ENCODE measurements at regions not wholly inside any gene's neighbourhood (a gene's known extent, or its start where the extent isn't known, plus 50 kb on each side); places are given as distances from the start of the nearest gene placed in this dataset.

DNA sequence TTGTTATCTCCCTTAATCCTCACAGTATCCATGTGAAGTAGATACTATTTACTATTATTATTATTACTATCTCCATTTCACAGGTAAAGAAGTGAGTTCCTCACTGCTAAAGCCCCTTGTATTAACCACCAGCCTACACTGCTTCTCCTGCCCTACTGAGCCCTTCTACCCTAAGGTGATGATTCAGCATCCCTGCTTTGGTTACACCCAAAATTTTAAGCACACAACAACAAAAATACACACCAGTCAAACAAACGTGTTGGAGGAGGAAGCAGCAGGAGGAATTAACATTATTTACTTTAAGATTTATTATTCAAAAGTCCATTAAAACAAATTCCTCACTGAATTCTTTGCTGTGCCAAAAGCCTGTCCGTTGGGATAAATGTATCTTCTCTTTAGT lies 370.2 kb upstream of the BRINP1 start:
- TF ChIP-seq, protein P1, sequence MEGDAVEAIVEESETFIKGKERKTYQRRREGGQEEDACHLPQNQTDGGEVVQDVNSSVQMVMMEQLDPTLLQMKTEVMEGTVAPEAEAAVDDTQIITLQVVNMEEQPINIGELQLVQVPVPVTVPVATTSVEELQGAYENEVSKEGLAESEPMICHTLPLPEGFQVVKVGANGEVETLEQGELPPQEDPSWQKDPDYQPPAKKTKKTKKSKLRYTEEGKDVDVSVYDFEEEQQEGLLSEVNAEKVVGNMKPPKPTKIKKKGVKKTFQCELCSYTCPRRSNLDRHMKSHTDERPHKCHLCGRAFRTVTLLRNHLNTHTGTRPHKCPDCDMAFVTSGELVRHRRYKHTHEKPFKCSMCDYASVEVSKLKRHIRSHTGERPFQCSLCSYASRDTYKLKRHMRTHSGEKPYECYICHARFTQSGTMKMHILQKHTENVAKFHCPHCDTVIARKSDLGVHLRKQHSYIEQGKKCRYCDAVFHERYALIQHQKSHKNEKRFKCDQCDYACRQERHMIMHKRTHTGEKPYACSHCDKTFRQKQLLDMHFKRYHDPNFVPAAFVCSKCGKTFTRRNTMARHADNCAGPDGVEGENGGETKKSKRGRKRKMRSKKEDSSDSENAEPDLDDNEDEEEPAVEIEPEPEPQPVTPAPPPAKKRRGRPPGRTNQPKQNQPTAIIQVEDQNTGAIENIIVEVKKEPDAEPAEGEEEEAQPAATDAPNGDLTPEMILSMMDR (IDR thresholded peaks at IDR 0.05): no peak
- Histone ChIP-seq H3K4me2 (replicated peaks; ENCODE audit: extremely low read depth, low read length, poor library complexity, severe bottlenecking) (no peak overlapping the region), H3K27ac (ENCODE audit: low read depth in 1 of 2, low read length in 2 of 2) (no peak overlapping the region), H3K27me3 (ENCODE audit: control insufficient read depth in 2 of 2, insufficient read depth in 2 of 2, low read length in 2 of 2) (no peaks in the 10 kb centered on the region), H3K4me1 (ENCODE audit: control insufficient read depth in 1 of 2, insufficient read depth in 2 of 2, low read length in 2 of 2) (no peaks in the 10 kb centered on the region), H2AFZ (ENCODE audit: insufficient read depth, low read depth, low read length, poor library complexity, severe bottlenecking) (no peak overlapping the region), H3K79me2 (ENCODE audit: insufficient read depth, low read length) (no peaks in the 10 kb centered on the region), H3K9ac (ENCODE audit: insufficient read depth, low read length, poor library complexity, severe bottlenecking) (no peak overlapping the region), H4K20me1 (ENCODE audit: insufficient read depth, low read length) (no peaks in the 10 kb centered on the region), H3K36me3 (replicated peaks in 1 of 2; ENCODE audit: control insufficient read depth in 1 of 2, insufficient read depth in 2 of 2, low read length in 2 of 2) (no peaks in the 10 kb centered on the region), H3K9me3 (replicated peaks in 1 of 2; ENCODE audit: control insufficient read depth in 1 of 2, insufficient read depth in 1 of 2, low read length in 2 of 2) (peaks cover 0 to 4% of the 10 kb centered on the region in 2 donors), H3K4me3 (replicated peaks in 1 of 3; ENCODE audit: low read depth in 2 of 3, low read length in 3 of 3) (no peak overlapping the region)
- Mint-ChIP-seq H3K27ac (no peak overlapping the region), H3K4me3 (no peak overlapping the region), H3K4me1 (no peaks in the 10 kb centered on the region), H3K27me3 (ENCODE audit: low read depth in 3 of 3) (peaks cover 0 to 4% (median 3%) of the 10 kb centered on the region in 3 donors), H3K36me3 (no peaks in the 10 kb centered on the region), H3K9me3 (peaks cover 2 to 15% (median 8%) of the 10 kb centered on the region in 7 donors)
- WGBS (ENCODE audit: insufficient coverage): no CpG with 5 or more reads among the region's 2 CpGs
- intact Hi-C loops (cut with micrococcal nuclease): no loop called here
- DNase-seq: no peak

DNA sequence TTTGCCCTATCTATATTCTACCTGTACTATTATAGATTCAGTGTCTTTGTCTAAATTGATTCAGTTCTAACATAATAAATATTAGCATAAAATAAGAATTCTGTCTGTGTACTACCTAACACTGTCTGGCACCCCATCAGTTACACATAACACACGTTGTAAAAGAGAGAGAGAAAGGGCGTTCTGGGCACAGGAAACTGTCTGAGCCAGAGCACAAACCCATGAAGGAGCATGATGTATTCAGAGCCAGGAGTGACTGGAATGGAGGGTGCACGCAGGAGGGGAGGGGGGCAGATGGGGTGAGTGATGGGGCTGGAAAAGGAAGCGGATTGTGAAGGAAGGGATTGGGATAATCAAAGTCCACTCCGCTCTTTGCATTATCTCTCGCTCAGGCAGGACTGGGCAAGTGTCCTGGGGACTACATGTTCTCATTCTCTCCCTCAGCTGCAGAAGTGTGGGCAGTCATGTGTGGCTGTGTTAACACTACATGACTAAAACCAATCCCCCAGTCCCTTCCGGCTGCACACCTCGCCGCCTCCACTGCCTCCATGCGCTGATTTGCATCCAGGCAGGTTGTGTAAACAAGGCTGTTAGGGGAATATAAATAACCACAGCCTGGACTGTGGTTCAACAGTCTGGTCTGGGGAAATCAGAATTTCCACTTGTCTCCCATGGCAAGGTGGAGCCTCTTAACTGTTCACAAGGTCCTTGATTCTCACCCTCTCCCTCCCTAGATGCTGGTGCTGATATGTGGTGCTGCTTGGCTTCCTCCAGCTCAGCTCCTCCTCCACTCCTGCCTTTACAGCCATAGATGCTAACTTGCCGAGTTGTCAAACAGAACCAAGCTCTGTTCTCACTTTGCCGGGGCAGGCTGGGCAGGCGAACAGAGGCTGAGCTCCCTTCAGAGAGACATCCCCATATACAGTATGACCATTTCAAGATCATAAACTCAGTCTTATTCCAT lies 367.5 kb upstream of the BRINP1 start:
- Histone ChIP-seq H3K27ac (ENCODE audit: low read depth in 1 of 2, low read length in 2 of 2) (no peak overlapping the region), H4K20me1 (ENCODE audit: insufficient read depth, low read length) (no peaks in the 10 kb centered on the region), H3K4me3 (replicated peaks in 1 of 3; ENCODE audit: low read depth in 2 of 3, low read length in 3 of 3) (no peak overlapping the region), H3K4me2 (replicated peaks; ENCODE audit: extremely low read depth, low read length, poor library complexity, severe bottlenecking) (no peak overlapping the region), H3K27me3 (ENCODE audit: control insufficient read depth in 2 of 2, insufficient read depth in 2 of 2, low read length in 2 of 2) (no peaks in the 10 kb centered on the region), H3K79me2 (ENCODE audit: insufficient read depth, low read length) (no peaks in the 10 kb centered on the region), H3K9ac (ENCODE audit: insufficient read depth, low read length, poor library complexity, severe bottlenecking) (no peak overlapping the region), H2AFZ (ENCODE audit: insufficient read depth, low read depth, low read length, poor library complexity, severe bottlenecking) (no peak overlapping the region), H3K4me1 (ENCODE audit: control insufficient read depth in 1 of 2, insufficient read depth in 2 of 2, low read length in 2 of 2) (no peaks in the 10 kb centered on the region), H3K9me3 (replicated peaks in 1 of 2; ENCODE audit: control insufficient read depth in 1 of 2, insufficient read depth in 1 of 2, low read length in 2 of 2) (no peaks in the 10 kb centered on the region), H3K36me3 (replicated peaks in 1 of 2; ENCODE audit: control insufficient read depth in 1 of 2, insufficient read depth in 2 of 2, low read length in 2 of 2) (no peaks in the 10 kb centered on the region)
- Mint-ChIP-seq H3K27me3 (ENCODE audit: low read depth in 3 of 3) (peaks cover 0 to 4% (median 0%) of the 10 kb centered on the region in 3 donors), H3K4me1 (no peaks in the 10 kb centered on the region), H3K9me3 (peaks cover 2 to 12% (median 4%) of the 10 kb centered on the region in 7 donors), H3K36me3 (no peaks in the 10 kb centered on the region), H3K4me3 (no peak overlapping the region), H3K27ac (no peak overlapping the region)
- intact Hi-C loops (cut with micrococcal nuclease): no loop called here
- TF ChIP-seq, protein P1 (IDR thresholded peaks at IDR 0.05): no peak
- no peak for DNase-seq
- WGBS (ENCODE audit: insufficient coverage): 38% methylated on average over 2 of the region's 13 CpGs

All from CD14-positive monocyte (primary cell).